Activated CD4-positive, alpha-beta T cell treated with anti-CD3 and anti-CD28 coated beads for 1 hour (primary cell): ENCODE measurements at regions not wholly inside any gene's neighbourhood (a gene's known extent, or its start where the extent isn't known, plus 50 kb on each side); places are given as distances from the start of the nearest gene placed in this dataset.

Source experiments
- DNase-seq: peaks from one replicate; pipeline ENCODE4 v3.0.0-alpha.2; 2020

- no peak for DNase-seq
Observed at GRCh38 chr9:81156381-81156780, 533.0 kb downstream of the TLE1 start.

GRCh38 chr9:81150016-81150625 is 539.2 kb downstream of the TLE1 start:
- DNase-seq, result no peak

GRCh38 chr9:81146684-81147337 is 542.5 kb downstream of the TLE1 start:
- no peak for DNase-seq

- no peak for DNase-seq
Observed at GRCh38 chr9:81146241-81146640, 543.1 kb downstream of the TLE1 start.

GRCh38 chr9:81145331-81145963 is 543.9 kb downstream of the TLE1 start:
- DNase-seq, result no peak

- DNase-seq, result no peak
Observed at GRCh38 chr9:81141961-81142360, 547.4 kb downstream of the TLE1 start.

- no peak for DNase-seq
Observed at GRCh38 chr9:81137976-81138568, 551.3 kb downstream of the TLE1 start.

GRCh38 chr9:81132796-81133195 is 556.6 kb downstream of the TLE1 start:
- DNase-seq, result no peak

- no peak for DNase-seq
Observed at GRCh38 chr9:81132318-81132717, 557.0 kb downstream of the TLE1 start.

GRCh38 chr9:81128701-81129100 is 560.6 kb downstream of the TLE1 start:
- no peak for DNase-seq

- no peak for DNase-seq
Observed at GRCh38 chr9:81125446-81126092, 563.8 kb downstream of the TLE1 start.

GRCh38 chr9:81123526-81123925 is 565.8 kb downstream of the TLE1 start:
- no peak for DNase-seq

- no peak for DNase-seq
Observed at GRCh38 chr9:81122749-81123148, 566.6 kb downstream of the TLE1 start.

- DNase-seq, result no peak
Observed at GRCh38 chr9:81119591-81119990, 569.8 kb downstream of the TLE1 start.

GRCh38 chr9:81118416-81118815 is 570.9 kb downstream of the TLE1 start:
- no peak for DNase-seq

GRCh38 chr9:81116340-81117137 is 572.8 kb downstream of the TLE1 start:
- DNase-seq, result no peak

- no peak for DNase-seq
Observed at GRCh38 chr9:81113453-81114124, 575.8 kb downstream of the TLE1 start.

- no peak for DNase-seq
Observed at GRCh38 chr9:81112627-81113452, 576.5 kb downstream of the TLE1 start.

- DNase-seq, result no peak
Observed at GRCh38 chr9:81108821-81109220, 580.5 kb downstream of the TLE1 start.

- no peak for DNase-seq
Observed at GRCh38 chr9:81108391-81108790, 581.0 kb downstream of the TLE1 start.
